Upper lobe of right lung (tissue), 1 donor: ENCODE measurements at regions not wholly inside any gene's neighbourhood (a gene's known extent, or its start where the extent isn't known, plus 50 kb on each side); places are given as distances from the start of the nearest gene placed in this dataset.

Source experiments
- ATAC-seq: fragments of 200-7000 bp; cut with Tn5 transposase; one replicate; pipeline ENCODE4 v1.9.1; 2020; ENCODE audit warnings: mild to moderate bottlenecking, moderate library complexity
- DNase-seq: peaks from one replicate; pipeline ENCODE4 v3.0.0-alpha.2; 2020
- H3K27ac ChIP-seq: fragments of 200-600 bp; one replicate; pipeline ENCODE4 v1.8.0; 2022
- H3K27me3 ChIP-seq: fragments of 200-600 bp; one replicate; pipeline ENCODE4 v1.8.0; 2022; ENCODE audit warnings: mild to moderate bottlenecking
- H3K36me3 ChIP-seq: fragments of 200-600 bp; one replicate; pipeline ENCODE4 v1.8.0; 2022
- H3K4me1 ChIP-seq: fragments of 200-600 bp; one replicate; pipeline ENCODE4 v1.8.0; 2022
- H3K4me3 ChIP-seq: fragments of 200-600 bp; one replicate; pipeline ENCODE4 v1.8.0; 2022; ENCODE audit warnings: mild to moderate bottlenecking
- H3K9me3 ChIP-seq: fragments of 200-600 bp; one replicate; pipeline ENCODE4 v1.8.0; 2022
- CTCF ChIP-seq: fragments of 200-600 bp; IDR thresholded peaks from one replicate; pipeline ENCODE4 v1.8.0; 2022; ENCODE audit warnings: antibody characterized with exemption
- intact Hi-C: fragments of 100-400 bp; cut with DNase I; formaldehyde crosslinking; loops from one replicate; pipeline ENCODE4 v1.11.0; 2022
- donor health status: DM: no; HTN: yes; CAD: no; lungs with severe emphysema.

GRCh38 chr10:121690152-121690848, 92.1 kb upstream of the FGFR2 start:
- Histone ChIP-seq H3K9me3 (no peaks in the 10 kb centered on the region), H3K27ac (no peak overlapping the region), H3K27me3 (no peaks in the 10 kb centered on the region), H3K36me3 (no peaks in the 10 kb centered on the region), H3K4me1 (no peaks in the 10 kb centered on the region), H3K4me3 (no peak overlapping the region)
- no peak for TF ChIP-seq CTCF
- ATAC-seq, result no peak
- no peak for DNase-seq
- intact Hi-C loops, result no loop called here

GRCh38 chr10:121687095-121687813, 89.0 kb upstream of the FGFR2 start:
- Histone ChIP-seq H3K4me1 (no peaks in the 10 kb centered on the region), H3K27ac (no peak overlapping the region), H3K4me3 (no peak overlapping the region), H3K9me3 (no peaks in the 10 kb centered on the region), H3K36me3 (no peaks in the 10 kb centered on the region), H3K27me3 (no peaks in the 10 kb centered on the region)
- DNase-seq, result no peak
- intact Hi-C loops, result no loop called here
- ATAC-seq, result no peak
- TF ChIP-seq CTCF, result no peak

- Histone ChIP-seq H3K9me3 (no peaks in the 10 kb centered on the region), H3K4me3 (no peak overlapping the region), H3K27ac (no peak overlapping the region), H3K4me1 (no peaks in the 10 kb centered on the region), H3K27me3 (no peaks in the 10 kb centered on the region), H3K36me3 (no peaks in the 10 kb centered on the region)
- TF ChIP-seq CTCF, result no peak
- no peak for DNase-seq
- intact Hi-C loops, result no loop called here
- no peak for ATAC-seq
These were observed 86.0 kb upstream of the FGFR2 start for GRCh38 chr10:121684276-121684675.

- H3K27me3 ChIP-seq, result no peaks in the 10 kb centered on the region
- no peaks in the 10 kb centered on the region for H3K4me1 ChIP-seq
- intact Hi-C loops, result no loop called here
- no peaks in the 10 kb centered on the region for H3K9me3 ChIP-seq
- no peak for TF ChIP-seq CTCF
- no peak for ATAC-seq
- H3K27ac ChIP-seq, result no peak overlapping the region
- H3K4me3 ChIP-seq, result no peak overlapping the region
- H3K36me3 ChIP-seq, result no peaks in the 10 kb centered on the region
- DNase-seq, result no peak
These were observed 85.6 kb upstream of the FGFR2 start for GRCh38 chr10:121683816-121684215.

GRCh38 chr10:121683366-121683765, 85.1 kb upstream of the FGFR2 start:
- Histone ChIP-seq H3K36me3 (no peaks in the 10 kb centered on the region), H3K9me3 (no peaks in the 10 kb centered on the region), H3K4me3 (no peak overlapping the region), H3K27ac (no peak overlapping the region), H3K27me3 (no peaks in the 10 kb centered on the region), H3K4me1 (no peaks in the 10 kb centered on the region)
- ATAC-seq (no peak), DNase-seq (no peak)
- TF ChIP-seq CTCF, result no peak
- intact Hi-C loops, result no loop called here
